ENCODE measurements at regions not wholly inside any gene's neighbourhood (a gene's known extent, or its start where the extent isn't known, plus 50 kb on each side); places are given as distances from the start of the nearest gene placed in this dataset.
"Not testable (repeated sequence)": the region's sequence is repeated elsewhere in the genome, so short reads cannot be mapped to it uniquely, and the experiment has no call there.

GRCh38 chr4:160563552-160564282, 1460.8 kb downstream of the RAPGEF2 start:
- in situ Hi-C loops (cut with MboI; ENCODE audit: low sequenced_read_pairs, unreplicated experiment) = no loop called here
- no peak for DNase-seq (ENCODE audit: low spot score)
- no peak for TF ChIP-seq CTCF (IDR thresholded peaks at IDR 0.05; ENCODE audit: borderline replicate concordance, control extremely low read depth, extremely low read depth, insufficient read depth, missing control alignments)

GRCh38 chr4:160567634-160568033, 1464.8 kb downstream of the RAPGEF2 start:
- in situ Hi-C loops (cut with MboI; ENCODE audit: low sequenced_read_pairs, unreplicated experiment) = no loop called here
- no peak for TF ChIP-seq CTCF (IDR thresholded peaks at IDR 0.05; ENCODE audit: borderline replicate concordance, control extremely low read depth, extremely low read depth, insufficient read depth, missing control alignments)
- no peak for DNase-seq (ENCODE audit: low spot score)

- TF ChIP-seq CTCF (IDR thresholded peaks at IDR 0.05; ENCODE audit: borderline replicate concordance, control extremely low read depth, extremely low read depth, insufficient read depth, missing control alignments) = no peak
- no peak for DNase-seq (ENCODE audit: low spot score)
- in situ Hi-C loops (cut with MboI; ENCODE audit: low sequenced_read_pairs, unreplicated experiment) = no loop called here
Measured at GRCh38 chr4:160570271-160570670, 1467.4 kb downstream of the RAPGEF2 start.

- DNase-seq (ENCODE audit: low spot score); in situ Hi-C loops (cut with MboI; ENCODE audit: low sequenced_read_pairs, unreplicated experiment): not testable (repeated sequence)
Measured at GRCh38 chr4:160574272-160574671, 1471.4 kb downstream of the RAPGEF2 start.

- in situ Hi-C loops (cut with MboI; ENCODE audit: low sequenced_read_pairs, unreplicated experiment) = no loop called here
- no peak for TF ChIP-seq CTCF (IDR thresholded peaks at IDR 0.05; ENCODE audit: borderline replicate concordance, control extremely low read depth, extremely low read depth, insufficient read depth, missing control alignments)
Measured at GRCh38 chr4:160580581-160580980, 1477.7 kb downstream of the RAPGEF2 start.

GRCh38 chr4:160592258-160592657, 1489.4 kb downstream of the RAPGEF2 start:
- in situ Hi-C loops (cut with MboI; ENCODE audit: low sequenced_read_pairs, unreplicated experiment) = no loop called here
- no peak for DNase-seq (ENCODE audit: low spot score)

More at GRCh38 chr4:160580581-160580980, 1477.7 kb downstream of the RAPGEF2 start:
- no peak for DNase-seq (ENCODE audit: low spot score)

More at GRCh38 chr4:160592258-160592657, 1489.4 kb downstream of the RAPGEF2 start:
- TF ChIP-seq CTCF (IDR thresholded peaks at IDR 0.05; ENCODE audit: borderline replicate concordance, control extremely low read depth, extremely low read depth, insufficient read depth, missing control alignments) = no peak

Data from GM13976 (cell line).